IPS DF 4.7 (cell line): ENCODE measurements at regions not wholly inside any gene's neighbourhood (a gene's known extent, or its start where the extent isn't known, plus 50 kb on each side); places are given as distances from the start of the nearest gene placed in this dataset.

ENCODE experiments used
- DNase-seq: peaks from one replicate; pipeline ENCODE4 v3.0.0-alpha.2; 2013; ENCODE audit warnings: low spot score; ENCODE audit errors: extremely low read depth

GRCh38 chr6:6376845-6377244, 56.4 kb upstream of the F13A1 start:
- no peak for DNase-seq

- no peak for DNase-seq
These were observed 57.2 kb upstream of the F13A1 start for GRCh38 chr6:6377621-6378020.

GRCh38 chr6:6379573-6379972, 59.1 kb upstream of the F13A1 start:
- no peak for DNase-seq

GRCh38 chr6:6384520-6384919, 64.1 kb upstream of the F13A1 start:
- peak; percentile 28 for DNase-seq

GRCh38 chr6:6386010-6386409, 65.5 kb upstream of the F13A1 start:
- no peak for DNase-seq

- no peak for DNase-seq
These were observed 70.6 kb upstream of the F13A1 start for GRCh38 chr6:6390849-6391602.

- no peak for DNase-seq
These were observed 72.0 kb upstream of the F13A1 start for GRCh38 chr6:6392214-6393068.

GRCh38 chr6:6393069-6393529, 72.6 kb upstream of the F13A1 start:
- DNase-seq, result no peak

GRCh38 chr6:6395581-6396197, 75.2 kb upstream of the F13A1 start:
- DNase-seq, result no peak

GRCh38 chr6:6397842-6398241, 77.4 kb upstream of the F13A1 start:
- DNase-seq, result no peak

GRCh38 chr6:6399568-6399967, 79.1 kb upstream of the F13A1 start:
- DNase-seq, result no peak

GRCh38 chr6:6401401-6401800, 80.9 kb upstream of the F13A1 start:
- no peak for DNase-seq

GRCh38 chr6:6402006-6402405, 81.5 kb upstream of the F13A1 start:
- no peak for DNase-seq

GRCh38 chr6:6402591-6402990, 82.1 kb upstream of the F13A1 start:
- no peak for DNase-seq

GRCh38 chr6:6405031-6405430, 84.6 kb upstream of the F13A1 start:
- DNase-seq, result no peak

GRCh38 chr6:6405997-6406714, 85.7 kb upstream of the F13A1 start:
- no peak for DNase-seq

GRCh38 chr6:6406715-6407070, 86.2 kb upstream of the F13A1 start:
- DNase-seq, result no peak

GRCh38 chr6:6407071-6407741, 86.7 kb upstream of the F13A1 start:
- DNase-seq, result no peak

GRCh38 chr6:6409397-6410030, 89.1 kb upstream of the F13A1 start:
- DNase-seq, result no peak

GRCh38 chr6:6411115-6411514, 90.7 kb upstream of the F13A1 start:
- DNase-seq, result no peak

- DNase-seq, result no peak
These were observed 91.8 kb upstream of the F13A1 start for GRCh38 chr6:6412221-6412620.
